ENCODE measurements at regions not wholly inside any gene's neighbourhood (a gene's known extent, or its start where the extent isn't known, plus 50 kb on each side); places are given as distances from the start of the nearest gene placed in this dataset.
A peak's percentile ranks its signal among the peaks of the same experiment; 100 is the strongest.

DNA sequence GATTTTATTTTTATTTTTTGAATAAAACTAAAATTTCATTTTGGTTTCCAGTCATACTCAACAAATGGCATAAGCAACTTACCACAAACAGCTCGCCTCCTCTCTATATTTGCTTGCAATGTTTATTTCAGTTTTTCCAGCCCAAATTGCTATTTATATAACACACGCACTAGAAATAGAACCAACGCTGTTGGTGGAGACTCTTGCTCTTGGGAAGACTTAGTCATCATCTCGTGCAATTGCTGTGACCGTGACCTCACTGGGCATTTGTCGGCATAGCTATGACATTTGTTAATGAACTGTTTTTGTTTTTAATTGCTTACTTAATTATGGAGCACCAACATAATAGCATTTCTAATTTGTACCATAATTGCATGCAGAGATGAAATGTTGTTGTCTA lies 153.1 kb upstream of the OTX2 start:
- no peak overlapping the region for H3K9ac ChIP-seq
- H3K4me3 ChIP-seq: no peak overlapping the region
- Mint-ChIP-seq H3K9me3 (no peaks in the 10 kb centered on the region), H3K4me1 (peaks cover 34% of the 10 kb centered on the region), H3K4me3 (no peak overlapping the region), H3K27ac (no peak overlapping the region), H3K27me3 (ENCODE audit: insufficient read depth, low read depth) (no peaks in the 10 kb centered on the region), H3K36me3 (no peaks in the 10 kb centered on the region)
- no peak overlapping the region for H3K4me2 ChIP-seq
- no peaks in the 10 kb centered on the region for H3K36me3 ChIP-seq
- DNase-seq (ENCODE audit: low spot score): no peak
- H3K9me3 ChIP-seq (ENCODE audit: low read depth): no peaks in the 10 kb centered on the region
- H3K4me1 ChIP-seq: peaks cover 16% of the 10 kb centered on the region
- no peak overlapping the region for H3K27ac ChIP-seq
- peaks cover 8% of the 10 kb centered on the region for H4K20me1 ChIP-seq (ENCODE audit: low read depth)
- H2AFZ ChIP-seq (replicated peaks): no peak overlapping the region
- TF ChIP-seq, protein P1, sequence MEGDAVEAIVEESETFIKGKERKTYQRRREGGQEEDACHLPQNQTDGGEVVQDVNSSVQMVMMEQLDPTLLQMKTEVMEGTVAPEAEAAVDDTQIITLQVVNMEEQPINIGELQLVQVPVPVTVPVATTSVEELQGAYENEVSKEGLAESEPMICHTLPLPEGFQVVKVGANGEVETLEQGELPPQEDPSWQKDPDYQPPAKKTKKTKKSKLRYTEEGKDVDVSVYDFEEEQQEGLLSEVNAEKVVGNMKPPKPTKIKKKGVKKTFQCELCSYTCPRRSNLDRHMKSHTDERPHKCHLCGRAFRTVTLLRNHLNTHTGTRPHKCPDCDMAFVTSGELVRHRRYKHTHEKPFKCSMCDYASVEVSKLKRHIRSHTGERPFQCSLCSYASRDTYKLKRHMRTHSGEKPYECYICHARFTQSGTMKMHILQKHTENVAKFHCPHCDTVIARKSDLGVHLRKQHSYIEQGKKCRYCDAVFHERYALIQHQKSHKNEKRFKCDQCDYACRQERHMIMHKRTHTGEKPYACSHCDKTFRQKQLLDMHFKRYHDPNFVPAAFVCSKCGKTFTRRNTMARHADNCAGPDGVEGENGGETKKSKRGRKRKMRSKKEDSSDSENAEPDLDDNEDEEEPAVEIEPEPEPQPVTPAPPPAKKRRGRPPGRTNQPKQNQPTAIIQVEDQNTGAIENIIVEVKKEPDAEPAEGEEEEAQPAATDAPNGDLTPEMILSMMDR (IDR thresholded peaks at IDR 0.05): no peak
- TF ChIP-seq EZH2 (IDR thresholded peaks at IDR 0.05): no peak
- no peak for TF ChIP-seq EZH2phosphoT487 (IDR thresholded peaks at IDR 0.05)
- H3K79me2 ChIP-seq (ENCODE audit: low read depth): no peaks in the 10 kb centered on the region
- H3K27me3 ChIP-seq: peaks cover 33% of the 10 kb centered on the region
- peaks cover 10% of the 10 kb centered on the region for H3F3A ChIP-seq (ENCODE audit: low read depth)

GRCh38 chr14:56962444-56963080 lies 152.3 kb upstream of the OTX2 start:
- Histone ChIP-seq H2AFZ (replicated peaks) (no peak overlapping the region), H3K79me2 (ENCODE audit: low read depth) (no peaks in the 10 kb centered on the region), H4K20me1 (ENCODE audit: low read depth) (peaks cover 8% of the 10 kb centered on the region), H3K9me3 (ENCODE audit: low read depth) (no peaks in the 10 kb centered on the region), H3F3A (ENCODE audit: low read depth) (peaks cover 10% of the 10 kb centered on the region), H3K4me1 (peaks cover 16% of the 10 kb centered on the region), H3K9ac (no peak overlapping the region), H3K4me2 (no peak overlapping the region), H3K36me3 (no peaks in the 10 kb centered on the region), H3K27ac (no peak overlapping the region), H3K4me3 (no peak overlapping the region), H3K27me3 (peaks cover 31% of the 10 kb centered on the region)
- Mint-ChIP-seq H3K4me1 (peaks cover 35% of the 10 kb centered on the region), H3K4me3 (no peak overlapping the region), H3K36me3 (no peaks in the 10 kb centered on the region), H3K9me3 (no peaks in the 10 kb centered on the region), H3K27ac (no peak overlapping the region), H3K27me3 (ENCODE audit: insufficient read depth, low read depth) (no peaks in the 10 kb centered on the region)
- DNase-seq (ENCODE audit: low spot score): no peak
- TF ChIP-seq, protein P1 (IDR thresholded peaks at IDR 0.05): no peak
- no peak for TF ChIP-seq EZH2 (IDR thresholded peaks at IDR 0.05)
- TF ChIP-seq EZH2phosphoT487 (IDR thresholded peaks at IDR 0.05): no peak

DNA sequence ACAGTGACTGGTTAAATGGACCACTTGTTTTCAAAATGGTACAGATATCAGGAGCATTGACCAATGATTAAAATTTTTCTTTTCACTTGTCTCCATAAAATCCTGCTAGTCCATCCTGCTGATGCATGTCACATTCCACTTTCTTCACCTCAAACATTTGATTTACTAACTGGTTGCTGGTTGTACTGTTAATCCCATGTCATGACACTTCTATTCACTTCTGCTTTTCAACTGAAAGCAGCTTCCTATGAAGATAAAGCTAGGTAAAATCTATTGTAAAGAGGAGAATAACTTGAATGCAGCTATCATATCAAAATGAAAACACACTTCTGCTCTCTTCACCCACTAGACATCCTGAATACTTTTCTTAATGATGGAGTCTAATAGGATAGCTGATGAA lies 149.6 kb upstream of the OTX2 start:
- TF ChIP-seq EZH2 (IDR thresholded peaks at IDR 0.05) (no peak), EZH2phosphoT487 (IDR thresholded peaks at IDR 0.05) (no peak)
- TF ChIP-seq, protein P1 (IDR thresholded peaks at IDR 0.05): no peak
- Histone ChIP-seq H4K20me1 (ENCODE audit: low read depth) (peaks cover 8% of the 10 kb centered on the region), H2AFZ (replicated peaks) (no peak overlapping the region), H3K4me2 (no peak overlapping the region), H3K27ac (no peak overlapping the region), H3K79me2 (ENCODE audit: low read depth) (no peaks in the 10 kb centered on the region), H3F3A (ENCODE audit: low read depth) (peaks cover 19% of the 10 kb centered on the region), H3K27me3 (peaks cover 10% of the 10 kb centered on the region), H3K4me3 (no peak overlapping the region), H3K9ac (no peak overlapping the region), H3K36me3 (no peaks in the 10 kb centered on the region), H3K4me1 (peaks cover 12% of the 10 kb centered on the region), H3K9me3 (ENCODE audit: low read depth) (no peaks in the 10 kb centered on the region)
- no peaks in the 10 kb centered on the region for H3K36me3 Mint-ChIP-seq
- H3K27ac Mint-ChIP-seq: peak overlapping the region; percentile 60
- no peak overlapping the region for H3K4me3 Mint-ChIP-seq
- H3K9me3 Mint-ChIP-seq: no peaks in the 10 kb centered on the region
- H3K4me1 Mint-ChIP-seq: peaks cover 28% of the 10 kb centered on the region
- DNase-seq (ENCODE audit: low spot score): no peak
- no peaks in the 10 kb centered on the region for H3K27me3 Mint-ChIP-seq (ENCODE audit: insufficient read depth, low read depth)

Data from neural progenitor cell (in vitro differentiated cells).